IPS-20b (cell line): ENCODE measurements at regions not wholly inside any gene's neighbourhood (a gene's known extent, or its start where the extent isn't known, plus 50 kb on each side); places are given as distances from the start of the nearest gene placed in this dataset.

Source experiments
- H3K27ac ChIP-seq: one replicate; pipeline ENCODE4 v1.5.1; 2013; ENCODE audit warnings: low read length
- H3K27me3 ChIP-seq: 2 replicates; pipeline ENCODE4 v1.6.1; 2013; ENCODE audit warnings: mild to moderate bottlenecking, low read length, inconsistent platforms; ENCODE audit not compliant: insufficient read depth
- H3K36me3 ChIP-seq: 2 replicates; pipeline ENCODE4 v1.6.1; 2013; ENCODE audit warnings: low read depth, mild to moderate bottlenecking, inconsistent platforms, low read length, moderate library complexity; ENCODE audit not compliant: insufficient read depth
- H3K4me1 ChIP-seq: 2 replicates; pipeline ENCODE4 v1.6.1; 2013; ENCODE audit warnings: mild to moderate bottlenecking, control low read depth, inconsistent platforms, low read length, moderate library complexity; ENCODE audit not compliant: insufficient read depth
- H3K4me3 ChIP-seq: 2 replicates; pipeline ENCODE4 v1.5.1; 2013; ENCODE audit warnings: mild to moderate bottlenecking, low read length, inconsistent platforms
- H3K9ac ChIP-seq: 2 replicates; pipeline ENCODE4 v1.6.1; 2013; ENCODE audit warnings: low read depth, mild to moderate bottlenecking, inconsistent platforms, low read length, moderate library complexity
- H3K9me3 ChIP-seq: 2 replicates; pipeline ENCODE4 v1.6.1; 2013; ENCODE audit warnings: mild to moderate bottlenecking, low read depth, low read length, inconsistent platforms; ENCODE audit not compliant: insufficient read depth

- no peaks in the 10 kb centered on the region for H3K27me3 ChIP-seq
- no peak overlapping the region for H3K27ac ChIP-seq
- no peaks in the 10 kb centered on the region for H3K9me3 ChIP-seq
- H3K4me3 ChIP-seq = no peak overlapping the region
- H3K36me3 ChIP-seq = no peaks in the 10 kb centered on the region
- no peak overlapping the region for H3K9ac ChIP-seq
- no peaks in the 10 kb centered on the region for H3K4me1 ChIP-seq
Measured at GRCh38 chr14:101231828-101232227, 328.3 kb upstream of the RTL1 start.

- Histone ChIP-seq H3K4me1 (no peaks in the 10 kb centered on the region), H3K9ac (no peak overlapping the region), H3K9me3 (no peaks in the 10 kb centered on the region), H3K27ac (no peak overlapping the region), H3K27me3 (no peaks in the 10 kb centered on the region), H3K36me3 (no peaks in the 10 kb centered on the region), H3K4me3 (no peak overlapping the region)
Measured at GRCh38 chr14:101232340-101233020, 328.8 kb upstream of the DIO3 start.

GRCh38 chr14:101233021-101233366 lies 328.3 kb upstream of the DIO3 start:
- H3K27me3 ChIP-seq = no peaks in the 10 kb centered on the region
- H3K4me3 ChIP-seq = no peak overlapping the region
- H3K9me3 ChIP-seq = no peaks in the 10 kb centered on the region
- H3K4me1 ChIP-seq = no peaks in the 10 kb centered on the region
- no peak overlapping the region for H3K9ac ChIP-seq
- H3K36me3 ChIP-seq = no peaks in the 10 kb centered on the region
- no peak overlapping the region for H3K27ac ChIP-seq

GRCh38 chr14:101233391-101233790 lies 327.9 kb upstream of the DIO3 start:
- no peak overlapping the region for H3K9ac ChIP-seq
- no peaks in the 10 kb centered on the region for H3K4me1 ChIP-seq
- no peak overlapping the region for H3K4me3 ChIP-seq
- no peaks in the 10 kb centered on the region for H3K9me3 ChIP-seq
- H3K27me3 ChIP-seq = no peaks in the 10 kb centered on the region
- H3K27ac ChIP-seq = no peak overlapping the region
- no peaks in the 10 kb centered on the region for H3K36me3 ChIP-seq

- Histone ChIP-seq H3K4me1 (no peaks in the 10 kb centered on the region), H3K36me3 (no peaks in the 10 kb centered on the region), H3K27me3 (no peaks in the 10 kb centered on the region), H3K9me3 (no peaks in the 10 kb centered on the region), H3K9ac (no peak overlapping the region), H3K27ac (no peak overlapping the region), H3K4me3 (no peak overlapping the region)
Measured at GRCh38 chr14:101233808-101234207, 327.5 kb upstream of the DIO3 start.

- no peak overlapping the region for H3K27ac ChIP-seq
- no peaks in the 10 kb centered on the region for H3K9me3 ChIP-seq
- no peaks in the 10 kb centered on the region for H3K4me1 ChIP-seq
- no peak overlapping the region for H3K9ac ChIP-seq
- no peak overlapping the region for H3K4me3 ChIP-seq
- no peaks in the 10 kb centered on the region for H3K27me3 ChIP-seq
- no peaks in the 10 kb centered on the region for H3K36me3 ChIP-seq
Measured at GRCh38 chr14:101234244-101234937, 326.9 kb upstream of the DIO3 start.

GRCh38 chr14:101234999-101235334 lies 326.3 kb upstream of the DIO3 start:
- no peak overlapping the region for H3K4me3 ChIP-seq
- no peak overlapping the region for H3K9ac ChIP-seq
- no peaks in the 10 kb centered on the region for H3K36me3 ChIP-seq
- H3K27me3 ChIP-seq = no peaks in the 10 kb centered on the region
- no peaks in the 10 kb centered on the region for H3K9me3 ChIP-seq
- H3K27ac ChIP-seq = no peak overlapping the region
- no peaks in the 10 kb centered on the region for H3K4me1 ChIP-seq

- Histone ChIP-seq H3K4me3 (no peak overlapping the region), H3K9me3 (no peaks in the 10 kb centered on the region), H3K27me3 (no peaks in the 10 kb centered on the region), H3K9ac (no peak overlapping the region), H3K27ac (no peak overlapping the region), H3K36me3 (no peaks in the 10 kb centered on the region), H3K4me1 (no peaks in the 10 kb centered on the region)
Measured at GRCh38 chr14:101235335-101236103, 325.8 kb upstream of the DIO3 start.

- H3K4me1 ChIP-seq = no peaks in the 10 kb centered on the region
- H3K36me3 ChIP-seq = no peaks in the 10 kb centered on the region
- no peak overlapping the region for H3K27ac ChIP-seq
- H3K9me3 ChIP-seq = no peaks in the 10 kb centered on the region
- no peaks in the 10 kb centered on the region for H3K27me3 ChIP-seq
- no peak overlapping the region for H3K4me3 ChIP-seq
- no peak overlapping the region for H3K9ac ChIP-seq
Measured at GRCh38 chr14:101236496-101237251, 324.6 kb upstream of the DIO3 start.

GRCh38 chr14:101237252-101237616 lies 324.1 kb upstream of the DIO3 start:
- Histone ChIP-seq H3K9me3 (no peaks in the 10 kb centered on the region), H3K27ac (no peak overlapping the region), H3K27me3 (no peaks in the 10 kb centered on the region), H3K9ac (no peak overlapping the region), H3K36me3 (no peaks in the 10 kb centered on the region), H3K4me3 (no peak overlapping the region), H3K4me1 (no peaks in the 10 kb centered on the region)

GRCh38 chr14:101239065-101239464 lies 322.2 kb upstream of the DIO3 start:
- H3K27me3 ChIP-seq = no peaks in the 10 kb centered on the region
- H3K4me1 ChIP-seq = no peaks in the 10 kb centered on the region
- H3K27ac ChIP-seq = no peak overlapping the region
- no peak overlapping the region for H3K4me3 ChIP-seq
- H3K9me3 ChIP-seq = no peaks in the 10 kb centered on the region
- no peaks in the 10 kb centered on the region for H3K36me3 ChIP-seq
- H3K9ac ChIP-seq = no peak overlapping the region
